ENCODE measurements at regions not wholly inside any gene's neighbourhood (a gene's known extent, or its start where the extent isn't known, plus 50 kb on each side); places are given as distances from the start of the nearest gene placed in this dataset.

DNA sequence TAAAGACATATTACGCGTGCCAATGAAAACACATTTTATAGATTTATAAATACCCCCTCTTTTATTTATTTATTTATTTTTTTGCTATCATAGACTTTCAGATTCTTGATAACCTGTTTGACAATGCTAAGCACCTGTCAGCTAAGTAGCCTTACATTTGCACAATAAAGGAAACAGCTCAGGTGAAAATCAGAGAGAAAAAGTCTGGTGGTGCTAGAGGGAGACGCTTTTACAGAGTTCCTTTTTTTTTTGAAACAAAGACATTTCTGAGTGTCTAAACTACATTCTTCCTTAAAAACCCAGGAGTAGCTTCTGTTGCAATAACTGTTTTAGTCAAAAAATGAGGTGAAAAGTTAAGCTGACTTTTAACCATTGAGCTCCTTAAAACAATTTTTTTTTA is 1611.6 kb downstream of the NCAM2 start:
- Mint-ChIP-seq H3K27ac (no peak overlapping the region), H3K36me3 (0 out of 2 replicates have a peak, but pooled peaks cover 2% of the 10 kb centered on the region), H3K27me3 (ENCODE audit: low read depth) (no peaks in the 10 kb centered on the region), H3K4me1 (peaks cover 12% of the 10 kb centered on the region), H3K4me3 (peak overlapping the region; percentile 27; the same call in 1 of the 2 replicates), H3K9me3 (peaks cover 3% of the 10 kb centered on the region; the same call in 1 of the 2 replicates)
- ChIA-PET CTCF (interaction anchor here (1.1 kb wide), 1 partner anchor 35 kb away, joined by 5 read pairs; no protein-coding TSS in a partner anchor), POLR2A (interaction anchor here (0.6 kb wide), 1 partner anchor 1047 kb away, joined by 3 read pairs; no protein-coding TSS in a partner anchor)
- DNase-seq (ENCODE audit: low spot score) (no peak), ATAC-seq (peak; percentile 76; the same call in 1 of the 2 replicates)
- TF ChIP-seq, protein P1, sequence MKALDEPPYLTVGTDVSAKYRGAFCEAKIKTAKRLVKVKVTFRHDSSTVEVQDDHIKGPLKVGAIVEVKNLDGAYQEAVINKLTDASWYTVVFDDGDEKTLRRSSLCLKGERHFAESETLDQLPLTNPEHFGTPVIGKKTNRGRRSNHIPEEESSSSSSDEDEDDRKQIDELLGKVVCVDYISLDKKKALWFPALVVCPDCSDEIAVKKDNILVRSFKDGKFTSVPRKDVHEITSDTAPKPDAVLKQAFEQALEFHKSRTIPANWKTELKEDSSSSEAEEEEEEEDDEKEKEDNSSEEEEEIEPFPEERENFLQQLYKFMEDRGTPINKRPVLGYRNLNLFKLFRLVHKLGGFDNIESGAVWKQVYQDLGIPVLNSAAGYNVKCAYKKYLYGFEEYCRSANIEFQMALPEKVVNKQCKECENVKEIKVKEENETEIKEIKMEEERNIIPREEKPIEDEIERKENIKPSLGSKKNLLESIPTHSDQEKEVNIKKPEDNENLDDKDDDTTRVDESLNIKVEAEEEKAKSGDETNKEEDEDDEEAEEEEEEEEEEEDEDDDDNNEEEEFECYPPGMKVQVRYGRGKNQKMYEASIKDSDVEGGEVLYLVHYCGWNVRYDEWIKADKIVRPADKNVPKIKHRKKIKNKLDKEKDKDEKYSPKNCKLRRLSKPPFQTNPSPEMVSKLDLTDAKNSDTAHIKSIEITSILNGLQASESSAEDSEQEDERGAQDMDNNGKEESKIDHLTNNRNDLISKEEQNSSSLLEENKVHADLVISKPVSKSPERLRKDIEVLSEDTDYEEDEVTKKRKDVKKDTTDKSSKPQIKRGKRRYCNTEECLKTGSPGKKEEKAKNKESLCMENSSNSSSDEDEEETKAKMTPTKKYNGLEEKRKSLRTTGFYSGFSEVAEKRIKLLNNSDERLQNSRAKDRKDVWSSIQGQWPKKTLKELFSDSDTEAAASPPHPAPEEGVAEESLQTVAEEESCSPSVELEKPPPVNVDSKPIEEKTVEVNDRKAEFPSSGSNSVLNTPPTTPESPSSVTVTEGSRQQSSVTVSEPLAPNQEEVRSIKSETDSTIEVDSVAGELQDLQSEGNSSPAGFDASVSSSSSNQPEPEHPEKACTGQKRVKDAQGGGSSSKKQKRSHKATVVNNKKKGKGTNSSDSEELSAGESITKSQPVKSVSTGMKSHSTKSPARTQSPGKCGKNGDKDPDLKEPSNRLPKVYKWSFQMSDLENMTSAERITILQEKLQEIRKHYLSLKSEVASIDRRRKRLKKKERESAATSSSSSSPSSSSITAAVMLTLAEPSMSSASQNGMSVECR (CRISPR knock-in tag; IDR thresholded peaks at IDR 0.05; ENCODE audit: borderline replicate concordance), result no peak
- TF ChIP-seq ZNF423 (CRISPR knock-in tag; IDR thresholded peaks at IDR 0.05) (no peak), FOXJ3 (CRISPR knock-in tag; IDR thresholded peaks at IDR 0.05; ENCODE audit: borderline replicate concordance) (no peak), CREM (CRISPR knock-in tag; IDR thresholded peaks at IDR 0.05) (no peak), HMGA2 (CRISPR knock-in tag; IDR thresholded peaks at IDR 0.05) (no peak), ZNF317 (CRISPR knock-in tag; IDR thresholded peaks at IDR 0.05; ENCODE audit: borderline replicate concordance, low read depth) (no peak), NFE2L1 (CRISPR knock-in tag; IDR thresholded peaks at IDR 0.05) (no peak), SOX15 (CRISPR knock-in tag; IDR thresholded peaks at IDR 0.05) (no peak), CBFB (CRISPR knock-in tag; IDR thresholded peaks at IDR 0.05; ENCODE audit: low read depth) (no peak), ZNF219 (CRISPR knock-in tag; IDR thresholded peaks at IDR 0.05; ENCODE audit: borderline replicate concordance) (no peak)
- TF ChIP-seq, protein P2, sequence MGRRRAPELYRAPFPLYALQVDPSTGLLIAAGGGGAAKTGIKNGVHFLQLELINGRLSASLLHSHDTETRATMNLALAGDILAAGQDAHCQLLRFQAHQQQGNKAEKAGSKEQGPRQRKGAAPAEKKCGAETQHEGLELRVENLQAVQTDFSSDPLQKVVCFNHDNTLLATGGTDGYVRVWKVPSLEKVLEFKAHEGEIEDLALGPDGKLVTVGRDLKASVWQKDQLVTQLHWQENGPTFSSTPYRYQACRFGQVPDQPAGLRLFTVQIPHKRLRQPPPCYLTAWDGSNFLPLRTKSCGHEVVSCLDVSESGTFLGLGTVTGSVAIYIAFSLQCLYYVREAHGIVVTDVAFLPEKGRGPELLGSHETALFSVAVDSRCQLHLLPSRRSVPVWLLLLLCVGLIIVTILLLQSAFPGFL (CRISPR knock-in tag; IDR thresholded peaks at IDR 0.05; ENCODE audit: borderline replicate concordance), result no peak
- TF ChIP-seq, protein P3, sequence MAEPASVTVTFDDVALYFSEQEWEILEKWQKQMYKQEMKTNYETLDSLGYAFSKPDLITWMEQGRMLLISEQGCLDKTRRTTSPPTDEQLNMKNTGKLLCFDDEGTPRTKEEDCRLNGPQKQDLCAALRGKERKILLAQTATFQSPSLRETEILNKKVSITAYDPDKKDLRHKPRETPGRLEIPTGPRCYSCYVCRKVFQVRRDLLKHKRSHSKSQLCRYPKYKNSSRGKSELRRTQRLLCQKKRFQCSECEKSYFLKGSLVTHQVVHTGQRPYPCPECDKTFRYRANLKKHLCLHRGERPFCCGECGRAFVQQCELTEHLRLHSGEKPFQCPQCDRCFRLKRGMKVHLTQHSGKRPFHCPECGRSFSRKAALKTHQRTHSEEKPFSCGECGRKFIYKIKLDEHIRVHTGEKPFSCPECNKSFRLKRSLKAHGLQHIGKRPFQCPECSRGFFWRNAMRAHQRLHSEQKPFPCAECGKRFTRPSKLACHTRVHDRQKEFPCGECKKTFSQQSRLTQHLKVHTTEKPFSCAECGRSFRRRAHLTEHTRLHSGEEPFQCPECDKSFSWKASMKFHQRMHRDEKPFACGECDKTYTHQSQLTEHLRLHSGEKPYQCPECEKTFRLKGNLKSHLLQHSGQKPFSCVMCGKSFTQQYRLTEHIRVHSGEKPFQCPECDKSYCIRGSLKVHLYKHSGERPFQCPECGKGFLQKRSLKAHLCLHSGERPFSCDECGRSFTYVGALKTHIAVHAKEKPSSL (CRISPR knock-in tag; conservative IDR thresholded peaks at IDR 0.05), result no peak
- TF ChIP-seq, protein P4, sequence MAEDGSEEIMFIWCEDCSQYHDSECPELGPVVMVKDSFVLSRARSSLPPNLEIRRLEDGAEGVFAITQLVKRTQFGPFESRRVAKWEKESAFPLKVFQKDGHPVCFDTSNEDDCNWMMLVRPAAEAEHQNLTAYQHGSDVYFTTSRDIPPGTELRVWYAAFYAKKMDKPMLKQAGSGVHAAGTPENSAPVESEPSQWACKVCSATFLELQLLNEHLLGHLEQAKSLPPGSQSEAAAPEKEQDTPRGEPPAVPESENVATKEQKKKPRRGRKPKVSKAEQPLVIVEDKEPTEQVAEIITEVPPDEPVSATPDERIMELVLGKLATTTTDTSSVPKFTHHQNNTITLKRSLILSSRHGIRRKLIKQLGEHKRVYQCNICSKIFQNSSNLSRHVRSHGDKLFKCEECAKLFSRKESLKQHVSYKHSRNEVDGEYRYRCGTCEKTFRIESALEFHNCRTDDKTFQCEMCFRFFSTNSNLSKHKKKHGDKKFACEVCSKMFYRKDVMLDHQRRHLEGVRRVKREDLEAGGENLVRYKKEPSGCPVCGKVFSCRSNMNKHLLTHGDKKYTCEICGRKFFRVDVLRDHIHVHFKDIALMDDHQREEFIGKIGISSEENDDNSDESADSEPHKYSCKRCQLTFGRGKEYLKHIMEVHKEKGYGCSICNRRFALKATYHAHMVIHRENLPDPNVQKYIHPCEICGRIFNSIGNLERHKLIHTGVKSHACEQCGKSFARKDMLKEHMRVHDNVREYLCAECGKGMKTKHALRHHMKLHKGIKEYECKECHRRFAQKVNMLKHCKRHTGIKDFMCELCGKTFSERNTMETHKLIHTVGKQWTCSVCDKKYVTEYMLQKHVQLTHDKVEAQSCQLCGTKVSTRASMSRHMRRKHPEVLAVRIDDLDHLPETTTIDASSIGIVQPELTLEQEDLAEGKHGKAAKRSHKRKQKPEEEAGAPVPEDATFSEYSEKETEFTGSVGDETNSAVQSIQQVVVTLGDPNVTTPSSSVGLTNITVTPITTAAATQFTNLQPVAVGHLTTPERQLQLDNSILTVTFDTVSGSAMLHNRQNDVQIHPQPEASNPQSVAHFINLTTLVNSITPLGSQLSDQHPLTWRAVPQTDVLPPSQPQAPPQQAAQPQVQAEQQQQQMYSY (CRISPR knock-in tag; IDR thresholded peaks at IDR 0.05), result no peak
- TF ChIP-seq, protein P5, sequence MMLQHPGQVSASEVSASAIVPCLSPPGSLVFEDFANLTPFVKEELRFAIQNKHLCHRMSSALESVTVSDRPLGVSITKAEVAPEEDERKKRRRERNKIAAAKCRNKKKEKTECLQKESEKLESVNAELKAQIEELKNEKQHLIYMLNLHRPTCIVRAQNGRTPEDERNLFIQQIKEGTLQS (CRISPR knock-in tag; conservative IDR thresholded peaks at IDR 0.05), result no peak
- TF ChIP-seq, protein P6, sequence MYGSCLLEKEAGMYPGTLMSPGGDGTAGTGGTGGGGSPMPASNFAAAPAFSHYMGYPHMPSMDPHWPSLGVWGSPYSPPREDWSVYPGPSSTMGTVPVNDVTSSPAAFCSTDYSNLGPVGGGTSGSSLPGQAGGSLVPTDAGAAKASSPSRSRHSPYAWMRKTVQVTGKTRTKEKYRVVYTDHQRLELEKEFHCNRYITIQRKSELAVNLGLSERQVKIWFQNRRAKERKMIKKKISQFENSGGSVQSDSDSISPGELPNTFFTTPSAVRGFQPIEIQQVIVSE (CRISPR knock-in tag; IDR thresholded peaks at IDR 0.05; ENCODE audit: borderline replicate concordance), result no peak

All from WTC11 (cell line).